ENCODE measurements at regions not wholly inside any gene's neighbourhood (a gene's known extent, or its start where the extent isn't known, plus 50 kb on each side); places are given as distances from the start of the nearest gene placed in this dataset.

DNA sequence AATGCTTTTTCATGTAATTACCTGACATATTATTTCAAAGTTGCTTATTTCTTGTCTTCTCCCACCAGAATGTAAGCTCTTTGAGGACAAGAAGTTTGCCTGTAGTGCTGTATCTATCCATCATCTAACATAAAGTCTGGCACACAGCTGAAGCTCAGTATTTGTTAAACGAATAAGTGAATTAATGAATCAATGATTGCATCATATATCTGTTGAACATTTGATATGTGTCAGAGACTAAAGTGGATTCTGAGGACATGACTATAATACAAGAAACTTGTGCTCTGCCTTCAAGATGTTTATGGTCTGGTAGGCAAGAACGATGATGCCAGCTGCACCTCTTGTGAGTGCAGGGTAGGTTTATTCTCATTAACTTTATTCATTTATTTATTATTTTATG lies 115.4 kb upstream of the SCAF11 start:
- no peaks in the 10 kb centered on the region for H3K9me3 Mint-ChIP-seq
- H3K36me3 Mint-ChIP-seq = no peaks in the 10 kb centered on the region
- H3K4me3 Mint-ChIP-seq = no peak overlapping the region
- no peaks in the 10 kb centered on the region for H3K4me1 Mint-ChIP-seq
- H3K27ac Mint-ChIP-seq = no peak overlapping the region
- no peak for DNase-seq
- H3K27me3 Mint-ChIP-seq (ENCODE audit: low read depth in 3 of 3) = peaks cover 0 to 11% (median 5%) of the 10 kb centered on the region in 3 donors

DNA sequence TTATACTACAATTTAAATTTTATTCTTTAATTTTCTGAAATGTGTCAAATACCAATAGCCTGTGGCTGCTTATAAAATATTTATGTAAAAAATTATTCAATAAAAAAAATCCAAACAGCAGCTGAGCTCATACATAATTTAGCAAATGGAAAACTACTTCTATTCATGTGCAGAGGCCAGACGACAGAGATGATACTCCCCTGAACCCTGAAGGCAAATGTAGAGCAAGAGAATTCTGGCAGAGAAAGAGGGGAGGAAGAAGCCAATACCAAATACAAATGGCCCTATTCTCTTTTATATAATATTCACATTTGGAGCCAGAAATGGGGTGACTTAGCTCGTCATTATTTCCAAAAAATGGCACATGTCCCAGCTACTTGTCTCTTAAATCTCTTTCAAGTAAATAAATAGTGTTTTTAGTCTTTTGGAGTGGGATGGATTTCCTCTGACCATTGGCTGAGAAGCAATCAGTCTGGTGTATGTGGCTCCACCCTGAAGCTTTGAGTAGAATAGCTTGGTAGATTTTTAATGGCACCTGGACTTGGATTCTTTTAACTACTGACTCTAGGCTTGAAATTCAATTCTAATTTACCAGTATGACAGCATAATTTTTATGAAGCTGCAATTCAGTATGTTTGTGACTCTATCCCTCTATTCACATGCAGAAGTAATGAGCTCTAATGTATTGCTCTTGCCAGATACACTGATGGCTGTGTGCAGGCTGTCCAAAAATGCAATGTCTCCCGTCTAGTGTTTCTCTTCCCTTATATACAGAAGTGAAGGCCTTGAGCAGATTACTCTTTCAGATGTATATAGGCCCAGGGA lies 113.4 kb upstream of the SCAF11 start:
- Mint-ChIP-seq H3K27ac (no peak overlapping the region), H3K36me3 (no peaks in the 10 kb centered on the region), H3K27me3 (ENCODE audit: low read depth in 3 of 3) (peaks cover 2 to 8% (median 5%) of the 10 kb centered on the region in 3 donors), H3K4me3 (no peak overlapping the region), H3K9me3 (no peaks in the 10 kb centered on the region), H3K4me1 (no peaks in the 10 kb centered on the region)
- DNase-seq = no peak

DNA sequence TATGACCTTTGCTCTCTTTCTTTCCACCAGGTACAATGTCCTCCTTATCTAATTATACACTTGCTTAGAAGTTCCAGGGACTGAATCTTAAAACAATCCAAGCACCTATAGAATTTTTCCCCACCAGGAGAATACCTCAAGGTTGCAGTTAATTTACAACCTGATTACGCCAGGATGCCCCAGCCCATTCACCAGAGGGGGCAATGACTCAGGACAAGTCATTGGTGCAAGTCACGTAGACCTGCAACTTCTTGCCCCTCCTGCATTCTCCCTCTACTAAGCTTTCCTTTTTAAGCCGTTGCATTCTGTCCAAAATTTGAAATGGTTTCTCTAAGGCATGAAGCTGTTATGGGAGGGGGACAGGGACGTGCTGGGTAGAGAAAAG lies 111.1 kb upstream of the SCAF11 start:
- H3K27ac Mint-ChIP-seq = no peak overlapping the region
- H3K4me3 Mint-ChIP-seq = no peak overlapping the region
- DNase-seq = no peak
- no peaks in the 10 kb centered on the region for H3K4me1 Mint-ChIP-seq
- no peaks in the 10 kb centered on the region for H3K36me3 Mint-ChIP-seq
- peaks cover 2 to 5% (median 3%) of the 10 kb centered on the region in 3 donors for H3K27me3 Mint-ChIP-seq (ENCODE audit: low read depth in 3 of 3)
- no peaks in the 10 kb centered on the region for H3K9me3 Mint-ChIP-seq

DNA sequence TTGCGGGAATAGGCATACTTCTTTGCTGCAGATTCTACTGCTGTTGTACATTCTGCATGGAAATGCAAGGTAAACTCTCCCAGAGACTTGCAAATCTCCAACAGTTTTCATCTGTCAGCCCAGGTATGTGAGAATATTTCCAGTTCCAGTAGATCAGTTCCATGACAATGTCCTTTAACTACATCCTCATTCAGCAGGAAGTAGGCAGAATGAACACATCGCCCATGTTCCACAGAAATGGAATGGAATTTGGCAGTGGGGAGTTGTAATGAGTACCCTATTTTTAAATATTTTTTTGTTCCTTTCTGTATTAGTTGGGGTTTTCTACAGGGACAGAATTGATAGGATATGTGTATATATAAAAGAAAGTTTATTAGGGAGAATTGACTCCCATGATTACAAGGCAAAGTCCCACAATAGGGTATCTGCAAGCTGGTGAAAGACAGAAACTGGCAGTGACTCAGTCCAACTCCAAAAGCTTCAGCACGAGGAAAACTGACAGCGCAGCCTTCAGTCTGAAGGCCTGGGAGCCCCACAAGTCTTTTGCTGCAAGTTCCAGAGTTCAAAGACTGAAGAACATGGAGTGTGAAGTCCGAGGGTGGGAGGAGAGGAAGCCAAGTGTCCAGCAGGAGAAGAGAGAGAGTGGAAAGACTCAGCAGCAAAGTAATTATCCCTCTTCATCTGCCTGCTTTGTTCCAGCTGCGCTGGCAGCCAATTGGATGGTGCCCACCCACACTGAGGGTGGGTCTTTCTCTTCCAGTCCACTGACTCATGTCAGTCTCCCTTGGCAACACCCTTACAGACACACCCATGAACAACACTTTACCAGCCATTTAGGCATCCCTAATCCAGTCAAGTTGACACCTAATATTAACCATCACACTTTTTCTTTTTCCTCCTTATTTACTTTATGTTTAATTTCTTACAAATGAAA lies 110.4 kb upstream of the SCAF11 start:
- H3K27me3 Mint-ChIP-seq (ENCODE audit: low read depth in 3 of 3) = peaks cover 2 to 6% (median 3%) of the 10 kb centered on the region in 3 donors
- no peak overlapping the region for H3K27ac Mint-ChIP-seq
- no peaks in the 10 kb centered on the region for H3K36me3 Mint-ChIP-seq
- peaks cover 0 to 4% (median 0%) of the 10 kb centered on the region in 6 donors for H3K9me3 Mint-ChIP-seq
- H3K4me3 Mint-ChIP-seq = no peak overlapping the region
- no peak for DNase-seq
- H3K4me1 Mint-ChIP-seq = no peaks in the 10 kb centered on the region

DNA sequence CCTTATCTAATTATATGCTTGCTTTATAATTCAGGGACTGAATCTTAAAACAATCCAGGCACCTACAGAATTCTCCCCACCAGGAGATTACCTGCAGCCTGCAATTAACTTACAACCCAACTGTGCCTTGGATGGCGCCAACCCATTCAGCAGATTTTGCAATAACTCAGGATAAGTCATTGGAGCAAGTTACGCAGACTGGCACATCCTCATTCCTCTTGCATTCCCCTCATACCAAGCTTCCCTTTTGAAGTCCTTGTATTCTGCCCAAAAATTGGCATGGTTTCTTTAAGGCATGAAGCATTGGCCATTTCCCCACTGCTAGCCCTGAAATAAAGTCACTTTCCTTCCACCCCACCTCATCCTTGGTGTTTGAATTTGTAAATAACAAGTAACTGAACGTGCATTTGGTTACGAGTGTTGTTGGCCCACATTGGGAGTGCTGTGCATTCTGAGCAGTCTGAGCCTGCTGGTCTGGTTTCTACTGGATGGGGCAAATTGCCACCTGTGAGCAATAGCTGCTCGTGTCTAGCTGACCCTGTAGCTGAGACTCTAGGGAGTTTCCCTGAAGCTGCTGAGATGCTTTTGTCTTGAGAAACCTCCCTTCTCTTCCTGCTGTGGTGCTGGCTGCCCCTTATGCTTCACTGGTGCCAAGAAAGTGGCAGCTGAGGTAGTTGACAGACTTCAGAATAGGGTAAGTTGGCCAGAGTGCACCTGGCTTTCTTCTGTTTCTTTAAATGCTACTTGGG lies 99.2 kb upstream of the SCAF11 start:
- DNase-seq = no peak
- H3K4me3 Mint-ChIP-seq = no peak overlapping the region
- peaks cover 0 to 3% (median 0%) of the 10 kb centered on the region in 6 donors for H3K9me3 Mint-ChIP-seq
- no peaks in the 10 kb centered on the region for H3K4me1 Mint-ChIP-seq
- peak overlapping the region in 1 of 6 donors; percentile 13 for H3K27ac Mint-ChIP-seq
- peaks cover 4 to 7% (median 5%) of the 10 kb centered on the region in 3 donors for H3K27me3 Mint-ChIP-seq (ENCODE audit: low read depth in 3 of 3)
- H3K36me3 Mint-ChIP-seq = no peaks in the 10 kb centered on the region

DNA sequence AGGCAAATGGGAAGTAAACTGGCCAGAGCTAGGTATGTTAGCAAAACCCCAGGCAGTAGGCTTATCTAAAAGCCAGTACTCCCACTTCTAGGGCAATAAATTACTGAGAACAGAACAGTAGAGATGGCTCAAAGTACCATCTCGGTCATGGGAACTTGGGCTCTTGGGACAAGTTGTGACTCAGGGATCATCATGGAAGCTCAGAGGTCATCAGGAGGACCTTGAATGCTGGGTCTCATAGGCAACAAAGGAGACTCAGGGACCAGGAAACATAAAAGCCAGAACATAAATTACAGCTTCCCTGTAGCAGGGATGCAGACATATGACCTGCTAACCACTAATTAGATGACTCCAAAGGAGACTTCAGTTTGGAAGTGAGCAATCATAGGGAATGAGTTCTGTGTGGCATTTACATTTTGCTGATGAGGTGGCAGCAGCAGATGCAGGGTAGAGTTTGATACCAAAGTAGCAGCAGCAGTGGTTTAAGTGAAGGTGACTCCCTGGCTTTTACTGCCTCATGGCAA lies 97.6 kb upstream of the SCAF11 start:
- H3K27me3 Mint-ChIP-seq (ENCODE audit: low read depth in 3 of 3) = peaks cover 3 to 10% (median 5%) of the 10 kb centered on the region in 3 donors
- H3K36me3 Mint-ChIP-seq = no peaks in the 10 kb centered on the region
- no peak for DNase-seq
- H3K4me3 Mint-ChIP-seq = no peak overlapping the region
- H3K9me3 Mint-ChIP-seq = peaks cover 0 to 3% (median 0%) of the 10 kb centered on the region in 6 donors
- no peak overlapping the region for H3K27ac Mint-ChIP-seq
- no peaks in the 10 kb centered on the region for H3K4me1 Mint-ChIP-seq

DNA sequence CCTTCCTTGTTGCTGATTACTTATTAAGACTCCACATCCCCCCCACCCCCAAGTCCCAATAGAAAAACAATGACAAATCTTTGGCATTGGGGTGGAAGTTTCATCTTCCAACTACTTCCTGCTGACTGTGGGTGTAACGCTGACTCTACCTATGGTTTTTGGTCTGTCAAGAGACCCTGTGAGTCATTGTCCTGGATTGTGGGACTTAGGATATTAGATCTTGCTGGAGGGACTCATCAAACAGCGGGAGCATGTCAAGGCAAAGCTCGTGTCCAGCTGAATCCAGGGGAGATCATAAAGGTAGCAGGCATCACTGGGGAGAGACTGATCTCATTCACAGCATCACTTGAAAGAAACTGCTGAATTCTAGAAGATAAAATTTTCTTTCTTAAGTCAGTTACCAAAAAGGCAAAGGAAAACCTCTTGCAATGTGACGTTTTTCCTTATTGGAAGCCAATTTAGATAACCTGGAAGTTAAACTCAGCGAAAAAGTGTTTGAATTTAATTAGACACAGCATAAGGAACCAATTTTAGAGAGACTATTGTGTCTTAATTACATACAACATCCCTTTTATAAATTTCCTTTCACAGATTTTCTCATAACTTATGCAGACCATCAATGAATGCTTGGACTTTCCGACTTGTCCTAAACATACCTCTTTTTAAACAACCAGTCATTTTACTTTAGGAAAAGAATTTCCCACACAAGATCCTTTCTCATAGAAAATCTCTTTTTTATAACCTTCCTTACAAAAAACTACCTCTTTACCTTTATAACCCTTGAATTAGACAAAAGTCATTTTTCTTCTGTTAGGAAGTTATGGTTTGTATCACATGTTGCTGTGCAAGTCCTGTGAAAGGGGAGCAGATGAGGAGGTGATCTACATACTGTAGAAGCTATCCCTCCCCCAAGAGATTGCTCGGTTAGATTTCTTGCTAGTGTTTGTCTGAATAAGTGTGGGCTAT lies 94.6 kb upstream of the SCAF11 start:
- Mint-ChIP-seq H3K36me3 (peaks cover 0 to 3% (median 0%) of the 10 kb centered on the region in 3 donors), H3K27ac (no peak overlapping the region), H3K4me1 (no peaks in the 10 kb centered on the region), H3K9me3 (no peaks in the 10 kb centered on the region), H3K27me3 (ENCODE audit: low read depth in 3 of 3) (peaks cover 4 to 10% (median 5%) of the 10 kb centered on the region in 3 donors), H3K4me3 (no peak overlapping the region)
- DNase-seq = no peak

DNA sequence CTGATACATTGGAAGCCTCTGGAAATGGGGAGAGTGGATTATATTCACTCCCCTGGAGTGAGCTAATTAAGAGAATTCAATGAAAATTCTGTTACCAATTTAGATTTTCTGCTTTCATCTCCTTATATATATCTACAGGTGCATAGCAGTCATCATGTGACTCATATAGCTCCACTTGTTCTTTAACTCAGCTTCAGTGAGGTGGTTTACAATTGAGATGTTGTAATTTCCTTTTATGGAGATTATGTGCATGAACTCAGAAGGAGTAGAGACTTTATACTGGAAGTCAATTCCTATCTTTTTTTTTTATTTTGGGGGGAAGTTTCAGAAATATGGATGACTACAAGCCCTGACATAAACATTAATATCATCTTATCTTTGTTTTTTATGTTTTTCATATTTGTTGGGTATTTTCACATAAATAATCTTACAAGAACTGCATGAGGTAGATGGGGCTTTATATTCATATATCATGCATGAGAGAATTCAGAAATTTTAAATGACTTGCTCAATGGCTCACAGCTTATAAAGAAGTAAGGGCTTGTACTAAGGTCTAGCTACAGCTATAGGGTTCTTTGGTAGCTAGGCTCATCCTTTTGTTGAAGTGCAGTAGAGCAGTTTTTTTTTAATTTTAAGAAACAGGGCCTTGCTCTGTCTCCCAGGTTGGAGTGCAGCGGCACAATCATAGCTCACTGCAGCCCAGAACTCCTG lies 92.3 kb upstream of the SCAF11 start:
- no peak overlapping the region for H3K4me3 Mint-ChIP-seq
- peaks cover 4 to 5% (median 5%) of the 10 kb centered on the region in 3 donors for H3K27me3 Mint-ChIP-seq (ENCODE audit: low read depth in 3 of 3)
- H3K4me1 Mint-ChIP-seq = no peaks in the 10 kb centered on the region
- no peak overlapping the region for H3K27ac Mint-ChIP-seq
- no peak for DNase-seq
- H3K9me3 Mint-ChIP-seq = peaks cover 5 to 15% (median 9%) of the 10 kb centered on the region in 6 donors
- peaks cover 6 to 12% (median 8%) of the 10 kb centered on the region in 3 donors for H3K36me3 Mint-ChIP-seq

DNA sequence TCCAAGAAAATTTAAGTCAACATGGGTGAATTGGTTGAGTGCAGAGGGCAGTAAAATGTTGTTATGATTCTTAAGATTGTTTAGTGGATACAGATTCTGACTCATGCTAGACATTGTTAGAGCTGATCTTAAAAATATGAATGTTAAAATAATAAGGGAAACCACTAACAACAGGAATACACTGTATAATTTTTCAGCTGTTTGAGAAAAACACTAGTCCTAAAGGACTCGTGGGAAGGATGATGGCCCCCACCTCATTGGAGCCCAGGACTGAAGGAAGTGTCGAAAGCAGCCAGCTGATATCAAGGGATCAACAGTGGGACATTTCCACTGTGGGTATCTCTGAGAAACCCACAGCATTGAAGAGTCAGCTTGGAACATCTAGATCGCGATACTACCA lies 82.9 kb upstream of the SCAF11 start:
- Mint-ChIP-seq H3K36me3 (peaks cover 0 to 3% (median 2%) of the 10 kb centered on the region in 3 donors), H3K9me3 (peaks cover 0 to 10% (median 5%) of the 10 kb centered on the region in 6 donors), H3K4me1 (peaks cover 0 to 6% of the 10 kb centered on the region in 2 donors), H3K4me3 (no peak overlapping the region), H3K27ac (no peak overlapping the region), H3K27me3 (ENCODE audit: low read depth in 3 of 3) (peaks cover 4 to 6% (median 4%) of the 10 kb centered on the region in 3 donors)
- DNase-seq = no peak

DNA sequence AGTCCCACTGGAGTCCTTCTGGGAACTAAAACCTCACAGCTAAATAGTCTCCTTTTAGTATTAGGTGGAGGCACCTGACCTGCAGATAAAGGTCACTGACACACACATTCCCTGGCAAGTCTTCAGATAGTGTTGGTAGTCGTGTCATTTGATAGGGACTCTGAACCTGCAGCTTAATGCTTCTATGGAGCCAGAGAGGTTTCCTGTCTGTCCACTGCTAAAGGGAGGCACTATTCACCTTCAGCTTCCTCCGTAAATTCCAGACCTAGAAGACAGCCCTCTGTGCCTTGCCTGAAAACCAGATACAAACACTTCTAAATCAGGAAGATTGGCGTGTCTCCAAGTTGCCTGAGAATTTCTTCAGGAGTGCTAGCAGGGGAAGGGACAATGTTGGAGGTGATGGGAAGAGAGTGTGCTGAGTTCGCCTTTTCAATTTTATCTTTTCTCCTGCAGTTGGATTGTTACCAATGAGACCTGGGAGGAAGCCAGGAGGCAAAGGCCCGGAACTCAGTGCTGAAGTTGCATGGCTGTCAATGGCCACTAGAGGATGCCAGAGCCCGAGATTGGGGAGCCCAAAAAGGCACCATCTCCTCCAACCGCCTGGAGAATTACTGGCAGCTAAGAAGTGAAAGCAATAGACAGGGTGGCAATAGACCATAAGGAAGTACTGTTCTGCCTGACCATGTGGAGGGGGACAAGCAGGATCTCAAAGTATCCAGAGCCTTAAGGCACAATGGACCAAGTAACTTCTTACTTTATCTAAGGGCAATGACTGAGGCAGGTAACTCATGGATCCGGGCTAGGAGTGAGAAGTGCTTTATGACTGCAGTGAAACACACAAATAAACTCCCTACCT lies 81.6 kb upstream of the SCAF11 start:
- no peaks in the 10 kb centered on the region for H3K9me3 Mint-ChIP-seq
- H3K27me3 Mint-ChIP-seq (ENCODE audit: low read depth in 3 of 3) = peaks cover 2 to 6% (median 4%) of the 10 kb centered on the region in 3 donors
- H3K4me3 Mint-ChIP-seq = peak overlapping the region in 1 of 5 donors; percentile 30
- H3K27ac Mint-ChIP-seq = peak overlapping the region in 1 of 6 donors; percentile 18
- H3K36me3 Mint-ChIP-seq = no peaks in the 10 kb centered on the region
- H3K4me1 Mint-ChIP-seq = peaks cover 0 to 6% of the 10 kb centered on the region in 2 donors
- peak; percentile 15 to 47 (median 40) for DNase-seq

DNA sequence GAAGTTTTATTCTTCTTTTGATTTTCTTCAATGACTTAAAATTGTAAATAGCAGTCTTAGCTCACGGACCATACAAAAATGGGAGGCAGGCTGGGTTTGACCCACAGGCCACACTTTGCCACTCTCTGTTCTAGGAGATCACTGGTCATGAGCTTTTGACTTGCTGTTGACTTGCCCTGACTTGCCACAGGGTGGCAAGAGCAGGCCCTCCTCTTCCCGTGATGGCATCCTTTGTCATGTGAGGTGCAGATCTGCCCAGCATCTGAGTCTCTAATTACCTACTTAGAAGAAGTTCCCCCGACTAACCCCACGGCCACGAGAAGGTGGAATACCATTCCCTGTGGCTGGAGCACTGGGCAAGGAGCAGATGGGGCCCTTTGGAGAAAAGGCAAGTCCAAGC lies 81.0 kb upstream of the SCAF11 start:
- Mint-ChIP-seq H3K4me1 (peaks cover 0 to 6% of the 10 kb centered on the region in 2 donors), H3K27me3 (ENCODE audit: low read depth in 3 of 3) (peaks cover 2 to 6% (median 4%) of the 10 kb centered on the region in 3 donors), H3K4me3 (no peak overlapping the region), H3K27ac (no peak overlapping the region), H3K36me3 (no peaks in the 10 kb centered on the region), H3K9me3 (no peaks in the 10 kb centered on the region)
- DNase-seq = no peak

Measured in immature natural killer cell (primary cell).